PC-9 (cell line): ENCODE measurements at regions not wholly inside any gene's neighbourhood (a gene's known extent, or its start where the extent isn't known, plus 50 kb on each side); places are given as distances from the start of the nearest gene placed in this dataset.

Source experiments
- BruUV-seq: library from RNA; stranded (reverse); fragments of 400-500 nt; replicated peaks from 2 replicates; lab custom pipeline; 2021; lab: Mats Ljungman, UMichigan
- CTCF ChIA-PET: fragments of 300-600 bp; sonication (Branson Sonifier 250); formaldehyde crosslinking; loops from one replicate; lab custom pipeline; 2022; ENCODE audit warnings: antibody characterized with exemption; lab: Charles Lee
- POLR2A ChIA-PET: fragments of 300-600 bp; sonication (Branson Sonifier 250); formaldehyde crosslinking; loops from one replicate; lab custom pipeline; 2022; ENCODE audit warnings: antibody characterized with exemption; ENCODE audit not compliant: unreplicated experiment; lab: Charles Lee
- DNase-seq, 2 experiments: peaks; one replicate each; pipeline versions ENCODE4 v3.0.0 to v3.0.0-alpha.2; 2015 to 2022; ENCODE audit warnings: mixed read lengths in 1 of 2
- H2AFZ ChIP-seq: fragments of 200-600 bp; sonication (generic); 2 replicates; pipeline ENCODE4 v1.8.1; 2017; ENCODE audit warnings: antibody characterized with exemption
- H3F3A ChIP-seq: fragments of 200-600 bp; sonication (generic); 2 replicates; pipeline ENCODE4 v1.8.1; 2017; ENCODE audit warnings: antibody characterized with exemption, mild to moderate bottlenecking, low read depth; ENCODE audit not compliant: insufficient read depth
- H3K27ac ChIP-seq: fragments of 200-600 bp; sonication (generic); 2 replicates; pipeline ENCODE4 v1.6.1; 2016; ENCODE audit warnings: mixed run types
- H3K27me3 ChIP-seq: fragments of 200-600 bp; sonication (generic); 2 replicates; pipeline ENCODE4 v1.6.1; 2016; ENCODE audit warnings: low read depth, mixed run types; ENCODE audit not compliant: insufficient read depth
- H3K36me3 ChIP-seq: fragments of 200-600 bp; sonication (generic); 2 replicates; pipeline ENCODE4 v1.6.1; 2016; ENCODE audit warnings: low read depth, mixed run types
- H3K4me1 ChIP-seq: fragments of 200-600 bp; sonication (generic); replicated peaks from 2 replicates; pipeline ENCODE4 v1.6.1; 2016; ENCODE audit warnings: mixed run types; ENCODE audit not compliant: insufficient read depth
- H3K4me2 ChIP-seq: fragments of 200-600 bp; sonication (generic); 2 replicates; pipeline ENCODE4 v1.6.1; 2017; ENCODE audit warnings: mixed run types
- H3K4me3 ChIP-seq: fragments of 200-600 bp; sonication (generic); 2 replicates; pipeline ENCODE4 v1.6.1; 2016; ENCODE audit warnings: mixed run types
- H3K79me2 ChIP-seq: fragments of 200-600 bp; sonication (generic); 2 replicates; pipeline ENCODE4 v1.6.1; 2017; ENCODE audit warnings: low read depth, mixed run types
- H3K9me2 ChIP-seq: fragments of 200-600 bp; sonication (generic); 2 replicates; pipeline ENCODE4 v1.8.1; 2017; ENCODE audit warnings: mild to moderate bottlenecking; ENCODE audit not compliant: insufficient read depth
- H3K9me3 ChIP-seq: fragments of 200-600 bp; sonication (generic); 2 replicates; pipeline ENCODE4 v1.8.1; 2016; ENCODE audit warnings: low read depth; ENCODE audit not compliant: insufficient read depth
- H4K20me1 ChIP-seq: fragments of 200-600 bp; sonication (generic); 2 replicates; pipeline ENCODE4 v1.8.1; 2017; ENCODE audit not compliant: insufficient read depth
- EZH2 ChIP-seq: fragments of 200-600 bp; sonication (generic); IDR thresholded peaks from 2 replicates; pipeline ENCODE4 v1.8.0; 2017; ENCODE audit warnings: antibody characterized with exemption, low read depth
- intact Hi-C: fragments of 100-400 bp; cut with micrococcal nuclease; formaldehyde crosslinking; loops from one replicate; pipeline ENCODE4 v1.10.0; 2022; ENCODE audit not compliant: unreplicated experiment
- TF ChIP-seq, protein P1 (sequence below): fragments of 200-600 bp; sonication (generic); conservative IDR thresholded peaks from 2 replicates; pipeline ENCODE4 v1.6.1; 2017; ENCODE audit warnings: mixed run types, antibody characterized with exemption, mild to moderate bottlenecking, moderate library complexity

DNA sequence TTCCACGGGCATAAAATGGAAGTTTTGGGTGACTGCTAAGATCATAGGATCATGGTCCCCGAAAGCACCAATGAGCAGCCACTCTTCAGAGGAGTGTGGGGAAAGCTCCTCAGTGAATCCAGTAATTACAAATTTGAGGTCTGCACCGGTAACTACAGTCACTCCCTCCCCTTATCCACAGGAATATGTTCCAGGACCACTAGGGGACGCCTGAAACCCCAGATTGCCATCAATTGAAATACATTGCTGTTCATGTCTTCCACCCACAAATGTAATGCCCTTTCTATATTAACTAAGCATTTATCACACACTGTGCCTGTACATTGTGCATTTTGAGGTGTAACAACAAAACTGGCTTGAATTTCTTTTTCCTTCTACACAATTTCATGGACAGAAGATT, 447.9 kb upstream of the PFKP start:
- POLR2A ChIA-PET: no interaction called here
- no peak for DNase-seq

DNA sequence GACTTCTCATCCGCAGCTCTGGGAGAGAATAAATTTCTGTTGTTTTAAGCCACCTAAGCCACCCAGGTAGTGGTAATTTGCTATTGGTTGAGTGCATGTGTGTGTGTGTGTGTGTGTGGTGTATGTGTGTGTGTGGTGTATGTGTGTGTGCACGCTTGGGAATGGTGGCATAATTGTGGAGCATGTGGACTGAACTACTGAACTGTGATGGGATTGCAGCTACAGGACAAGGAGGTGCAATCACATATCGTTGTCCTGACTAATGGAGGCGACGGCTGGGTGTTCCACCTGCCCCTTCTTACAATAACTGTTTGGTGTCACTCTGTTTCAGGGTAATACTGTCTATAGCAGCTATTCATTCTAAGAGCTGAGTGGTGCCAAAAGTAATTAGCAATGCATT, 448.7 kb upstream of the PFKP start:
- no peaks in the 10 kb centered on the region; the same call in 1 of the 2 replicates for H3K27me3 ChIP-seq
- H3K4me1 ChIP-seq: no peaks in the 10 kb centered on the region
- no peaks in the 10 kb centered on the region for H3K79me2 ChIP-seq
- ChIA-PET CTCF (no interaction called here), POLR2A (no interaction called here)
- TF ChIP-seq EZH2: no peak
- no peaks in the 10 kb centered on the region for H3K9me2 ChIP-seq
- no peaks in the 10 kb centered on the region for H3F3A ChIP-seq
- no peak overlapping the region for H3K4me3 ChIP-seq
- no peaks in the 10 kb centered on the region for H3K9me3 ChIP-seq
- no peak overlapping the region for H2AFZ ChIP-seq
- no peak for DNase-seq
- H3K36me3 ChIP-seq: no peaks in the 10 kb centered on the region
- BruUV-seq: no TSS peak
- intact Hi-C loops: no loop called here
- no peak overlapping the region for H3K27ac ChIP-seq
- no peak overlapping the region for H3K4me2 ChIP-seq
- no peaks in the 10 kb centered on the region for H4K20me1 ChIP-seq

More for the DNA sequence above, 447.9 kb upstream of the PFKP start:
- no peak overlapping the region for H2AFZ ChIP-seq
- no peaks in the 10 kb centered on the region for H3K9me2 ChIP-seq
- CTCF ChIA-PET: no interaction called here
- peaks cover 5% of the 10 kb centered on the region; the same call in 1 of the 2 replicates for H3K27me3 ChIP-seq
- H3K4me1 ChIP-seq: no peaks in the 10 kb centered on the region
- no TSS peak for BruUV-seq
- H3K79me2 ChIP-seq: no peaks in the 10 kb centered on the region
- H3K36me3 ChIP-seq: no peaks in the 10 kb centered on the region
- H3K27ac ChIP-seq: no peak overlapping the region
- no peak overlapping the region for H3K4me3 ChIP-seq
- no peak overlapping the region for H3K4me2 ChIP-seq
- no peaks in the 10 kb centered on the region for H3K9me3 ChIP-seq
- H4K20me1 ChIP-seq: no peaks in the 10 kb centered on the region
- no peak for TF ChIP-seq EZH2
- TF ChIP-seq, protein P1, sequence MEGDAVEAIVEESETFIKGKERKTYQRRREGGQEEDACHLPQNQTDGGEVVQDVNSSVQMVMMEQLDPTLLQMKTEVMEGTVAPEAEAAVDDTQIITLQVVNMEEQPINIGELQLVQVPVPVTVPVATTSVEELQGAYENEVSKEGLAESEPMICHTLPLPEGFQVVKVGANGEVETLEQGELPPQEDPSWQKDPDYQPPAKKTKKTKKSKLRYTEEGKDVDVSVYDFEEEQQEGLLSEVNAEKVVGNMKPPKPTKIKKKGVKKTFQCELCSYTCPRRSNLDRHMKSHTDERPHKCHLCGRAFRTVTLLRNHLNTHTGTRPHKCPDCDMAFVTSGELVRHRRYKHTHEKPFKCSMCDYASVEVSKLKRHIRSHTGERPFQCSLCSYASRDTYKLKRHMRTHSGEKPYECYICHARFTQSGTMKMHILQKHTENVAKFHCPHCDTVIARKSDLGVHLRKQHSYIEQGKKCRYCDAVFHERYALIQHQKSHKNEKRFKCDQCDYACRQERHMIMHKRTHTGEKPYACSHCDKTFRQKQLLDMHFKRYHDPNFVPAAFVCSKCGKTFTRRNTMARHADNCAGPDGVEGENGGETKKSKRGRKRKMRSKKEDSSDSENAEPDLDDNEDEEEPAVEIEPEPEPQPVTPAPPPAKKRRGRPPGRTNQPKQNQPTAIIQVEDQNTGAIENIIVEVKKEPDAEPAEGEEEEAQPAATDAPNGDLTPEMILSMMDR: 0 out of 2 replicates have a peak, but pooled peaks have one; percentile 36
- H3F3A ChIP-seq: no peaks in the 10 kb centered on the region
- intact Hi-C loops: no loop called here

DNA sequence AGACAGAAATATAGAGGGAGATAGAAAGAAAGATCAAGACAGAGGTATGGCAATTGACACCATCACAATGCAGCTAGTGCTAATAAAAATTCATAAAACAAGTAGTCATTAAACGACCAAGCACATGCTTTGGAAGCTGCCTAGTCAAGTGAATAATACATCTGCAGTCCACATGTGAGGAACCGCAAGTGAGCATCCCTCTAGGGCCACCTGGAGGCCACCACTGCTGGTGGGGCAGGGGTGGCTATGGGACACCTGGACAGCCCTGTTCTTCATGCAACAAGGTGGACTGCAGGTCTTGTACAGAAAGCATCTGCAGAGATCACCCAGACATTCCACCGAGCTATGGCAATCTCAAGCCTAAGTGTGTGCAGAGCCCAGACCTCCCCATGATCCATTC, 451.1 kb upstream of the PFKP start:
- Histone ChIP-seq H3K9me3 (no peaks in the 10 kb centered on the region), H3F3A (no peaks in the 10 kb centered on the region), H3K27me3 (no peaks in the 10 kb centered on the region; the same call in 1 of the 2 replicates), H4K20me1 (no peaks in the 10 kb centered on the region), H3K79me2 (no peaks in the 10 kb centered on the region), H3K4me3 (no peak overlapping the region), H3K9me2 (no peaks in the 10 kb centered on the region), H3K36me3 (no peaks in the 10 kb centered on the region), H3K4me2 (no peak overlapping the region), H3K27ac (no peak overlapping the region), H2AFZ (no peak overlapping the region), H3K4me1 (no peaks in the 10 kb centered on the region)
- CTCF ChIA-PET: no interaction called here
- BruUV-seq: no TSS peak
- DNase-seq: no peak
- POLR2A ChIA-PET: no interaction called here
- TF ChIP-seq, protein P1: no peak
- TF ChIP-seq EZH2: no peak
- intact Hi-C loops: no loop called here

DNA sequence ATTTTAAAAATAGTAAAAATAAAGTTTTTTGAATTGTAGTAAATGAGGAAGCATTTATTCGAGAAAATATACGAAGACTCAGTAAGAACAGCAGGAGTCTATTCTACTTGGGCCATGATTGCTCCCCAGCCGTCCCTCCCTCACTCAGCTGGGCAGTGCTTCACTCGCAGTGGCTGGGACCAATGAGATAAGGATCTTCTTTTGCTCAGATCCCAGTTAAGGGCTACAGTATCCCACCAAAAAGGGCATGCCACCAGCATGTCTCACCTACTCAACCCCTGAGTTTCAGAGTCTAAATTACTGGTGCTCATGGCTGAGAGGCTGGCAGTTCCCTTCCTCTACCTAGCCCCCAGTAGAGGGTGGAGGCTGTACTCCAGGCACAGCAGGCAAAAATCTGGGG, 455.7 kb upstream of the PFKP start:
- intact Hi-C loops: no loop called here
- CTCF ChIA-PET: no interaction called here

More for the DNA sequence above, 455.7 kb upstream of the PFKP start:
- BruUV-seq: no TSS peak
- TF ChIP-seq, protein P1: no peak
- no peak for TF ChIP-seq EZH2
- Histone ChIP-seq H2AFZ (no peak overlapping the region), H3F3A (no peaks in the 10 kb centered on the region), H3K79me2 (no peaks in the 10 kb centered on the region), H3K36me3 (no peaks in the 10 kb centered on the region), H3K4me2 (no peak overlapping the region), H3K9me2 (no peaks in the 10 kb centered on the region), H3K27me3 (peaks cover 9% of the 10 kb centered on the region; the same call in 1 of the 2 replicates), H3K4me1 (no peaks in the 10 kb centered on the region), H3K27ac (no peak overlapping the region), H4K20me1 (no peaks in the 10 kb centered on the region), H3K4me3 (no peak overlapping the region), H3K9me3 (no peaks in the 10 kb centered on the region)
- no peak for DNase-seq
- POLR2A ChIA-PET: no interaction called here
